GM21390 (cell line): ENCODE measurements at regions not wholly inside any gene's neighbourhood (a gene's known extent, or its start where the extent isn't known, plus 50 kb on each side); places are given as distances from the start of the nearest gene placed in this dataset.
"Not testable (repeated sequence)": the region's sequence is repeated elsewhere in the genome, so short reads cannot be mapped to it uniquely, and the experiment has no call there.

Experiments used
- ATAC-seq: cut with Tn5 transposase; IDR thresholded peaks from one replicate; pipeline ENCODE4 v1.9.1; 2021; ENCODE audit not compliant: unreplicated experiment

GRCh38 chr20:22944062-22944461, 91.0 kb upstream of the SSTR4 start:
- ATAC-seq = no peak

GRCh38 chr20:22944936-22945335, 90.2 kb upstream of the SSTR4 start:
- no peak for ATAC-seq

- no peak for ATAC-seq
These were observed 88.5 kb upstream of the SSTR4 start for GRCh38 chr20:22946596-22946995.

GRCh38 chr20:22949331-22950109, 85.6 kb upstream of the SSTR4 start:
- no peak for ATAC-seq

- ATAC-seq = no peak
These were observed 83.1 kb upstream of the SSTR4 start for GRCh38 chr20:22951966-22952365.

GRCh38 chr20:22954661-22955060, 80.5 kb upstream of the SSTR4 start:
- ATAC-seq = no peak

GRCh38 chr20:22958390-22958789, 76.7 kb upstream of the SSTR4 start:
- no peak for ATAC-seq

- ATAC-seq = no peak
These were observed 72.3 kb upstream of the SSTR4 start for GRCh38 chr20:22962567-22963439.

GRCh38 chr20:22963581-22963980, 71.5 kb upstream of the SSTR4 start:
- ATAC-seq = no peak

- ATAC-seq = no peak
These were observed 68.2 kb upstream of the SSTR4 start for GRCh38 chr20:22966787-22967464.

GRCh38 chr20:22967706-22968105, 67.4 kb upstream of the SSTR4 start:
- ATAC-seq = not testable (repeated sequence)

GRCh38 chr20:22969031-22969430, 66.1 kb upstream of the SSTR4 start:
- ATAC-seq = not testable (repeated sequence)

GRCh38 chr20:22971077-22971476, 64.0 kb upstream of the SSTR4 start:
- not testable (repeated sequence) for ATAC-seq

GRCh38 chr20:22974354-22974753, 60.8 kb upstream of the SSTR4 start:
- ATAC-seq = no peak

- no peak for ATAC-seq
These were observed 57.9 kb upstream of the SSTR4 start for GRCh38 chr20:22977047-22977785.

- ATAC-seq = no peak
These were observed 51.1 kb upstream of the SSTR4 start for GRCh38 chr20:22984008-22984407.

GRCh38 chr20:22984606-22985005, 50.5 kb upstream of the SSTR4 start:
- ATAC-seq = no peak

GRCh38 chr20:22985239-22985778, 49.8 kb upstream of the SSTR4 start:
- no peak for ATAC-seq
